HG03066 (cell line): ENCODE measurements at regions not wholly inside any gene's neighbourhood (a gene's known extent, or its start where the extent isn't known, plus 50 kb on each side); places are given as distances from the start of the nearest gene placed in this dataset.
"Not testable (repeated sequence)": the region's sequence is repeated elsewhere in the genome, so short reads cannot be mapped to it uniquely, and the experiment has no call there.

Experiments used
- ATAC-seq: cut with Tn5 transposase; IDR thresholded peaks from one replicate; pipeline ENCODE4 v1.9.1; 2021; ENCODE audit warnings: low read depth; ENCODE audit not compliant: unreplicated experiment

DNA sequence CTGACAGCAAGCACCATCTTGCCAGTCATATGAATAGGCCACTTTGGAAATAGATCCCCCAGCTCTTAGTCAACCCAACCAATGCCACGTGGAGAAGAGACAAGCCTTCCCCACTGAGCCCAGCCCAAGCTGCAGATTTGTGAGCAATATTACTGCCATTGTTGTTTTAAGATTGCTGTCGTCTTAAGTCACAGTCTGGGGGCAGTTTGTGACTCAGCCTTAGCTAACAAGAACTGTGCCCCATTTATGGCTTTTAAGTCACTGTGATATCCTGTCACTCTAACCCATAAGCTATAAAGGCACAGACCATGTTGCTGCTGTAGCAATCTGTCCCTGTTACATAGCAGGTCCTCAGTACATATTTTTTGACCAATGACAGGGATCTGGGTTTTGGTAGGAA lies 464.2 kb downstream of the MED13L start:
- ATAC-seq = no peak

DNA sequence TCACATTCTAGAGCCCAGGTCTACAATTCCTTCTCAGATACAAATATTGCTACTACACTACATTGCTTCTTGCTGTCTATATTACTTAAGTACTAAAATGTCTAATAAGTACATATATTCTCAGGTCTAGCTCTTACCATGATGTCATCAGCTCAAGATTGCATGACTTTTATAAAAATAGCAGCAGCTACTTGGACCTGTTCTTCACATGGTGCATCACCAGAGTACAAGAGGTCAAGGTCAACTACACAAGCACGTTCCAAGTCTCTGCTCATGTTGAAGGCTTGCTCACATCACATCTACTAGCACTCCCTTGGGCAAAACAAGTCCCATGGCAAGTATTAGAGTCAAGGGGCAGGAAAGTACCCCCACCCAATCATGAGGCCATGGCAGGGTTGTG lies 465.6 kb downstream of the MED13L start:
- no peak for ATAC-seq

DNA sequence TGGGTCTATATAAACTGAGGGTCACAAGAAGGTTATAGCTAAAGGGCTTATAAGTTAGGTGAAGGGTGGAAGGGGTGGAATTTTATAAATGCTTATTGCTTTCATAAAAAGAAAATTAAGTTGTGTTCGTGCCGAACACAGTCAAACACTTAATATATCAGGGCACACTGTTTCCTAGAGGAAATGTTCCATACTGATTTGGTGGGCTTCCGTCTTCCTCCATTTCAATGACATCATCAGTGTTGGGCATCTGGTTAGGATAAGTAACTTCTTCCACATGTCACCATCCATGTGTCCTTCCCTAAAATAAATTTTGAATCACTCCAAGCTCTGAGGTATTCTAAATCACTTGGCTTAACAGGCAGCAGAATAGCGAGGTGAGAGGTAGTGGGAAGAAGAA lies 466.4 kb downstream of the MED13L start:
- no peak for ATAC-seq

GRCh38 chr12:115810122-115810901 lies 467.2 kb downstream of the MED13L start:
- ATAC-seq = no peak

DNA sequence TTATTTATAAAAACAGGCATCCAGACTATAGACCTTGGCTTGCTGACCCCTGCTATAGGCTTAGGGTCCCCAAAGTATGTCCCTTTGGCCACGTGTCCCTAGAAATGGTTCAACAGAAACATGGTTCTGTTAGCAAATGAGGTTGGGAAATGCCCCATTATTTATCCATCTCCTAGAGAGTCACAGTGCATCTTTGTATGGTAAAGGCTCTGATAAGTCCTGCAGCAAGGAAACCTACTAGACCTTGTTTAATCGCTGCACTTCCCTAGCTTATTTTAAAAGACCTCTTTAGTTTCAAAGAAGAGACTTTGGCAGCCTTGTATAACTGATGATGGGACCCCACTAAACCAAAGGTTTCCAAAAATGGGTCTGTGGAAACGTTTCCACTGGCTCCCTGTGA lies 471.5 kb downstream of the MED13L start:
- ATAC-seq = no peak

GRCh38 chr12:115802767-115803166 lies 474.7 kb downstream of the MED13L start:
- ATAC-seq = no peak

GRCh38 chr12:115801871-115802270 lies 475.6 kb downstream of the MED13L start:
- no peak for ATAC-seq

GRCh38 chr12:115799610-115800009 lies 477.9 kb downstream of the MED13L start:
- ATAC-seq = no peak

DNA sequence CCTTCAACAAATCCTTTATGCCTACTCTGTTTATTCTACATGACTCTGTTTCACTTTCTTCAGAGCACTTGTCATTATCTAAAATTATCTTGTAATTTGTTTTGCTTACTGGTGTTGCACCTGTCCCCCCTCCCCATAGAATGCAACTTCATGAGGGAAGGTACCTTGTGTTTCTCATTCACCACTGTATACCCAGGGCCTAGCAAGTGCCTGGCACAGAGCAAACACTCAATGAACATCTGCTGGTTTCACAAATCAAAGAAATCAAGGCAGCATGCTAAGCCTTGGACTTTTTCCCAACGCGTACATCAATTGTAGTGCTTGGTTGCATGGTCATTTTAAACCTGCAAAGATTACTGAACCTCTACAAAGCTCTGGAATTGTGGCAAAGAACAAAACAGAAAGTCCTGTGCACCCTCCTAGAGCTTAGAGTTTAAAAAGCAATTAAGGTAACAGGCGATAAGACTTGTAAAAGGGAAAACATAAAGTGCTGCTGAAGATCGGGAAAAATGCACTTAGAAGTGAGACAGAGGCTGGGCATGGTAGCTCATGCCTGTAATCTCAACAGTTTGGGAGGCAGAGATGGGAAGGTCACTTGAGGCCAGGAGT lies 479.1 kb downstream of the MED13L start:
- no peak for ATAC-seq

- ATAC-seq = no peak
Measured at GRCh38 chr12:115794659-115795081, 482.8 kb downstream of the MED13L start.

DNA sequence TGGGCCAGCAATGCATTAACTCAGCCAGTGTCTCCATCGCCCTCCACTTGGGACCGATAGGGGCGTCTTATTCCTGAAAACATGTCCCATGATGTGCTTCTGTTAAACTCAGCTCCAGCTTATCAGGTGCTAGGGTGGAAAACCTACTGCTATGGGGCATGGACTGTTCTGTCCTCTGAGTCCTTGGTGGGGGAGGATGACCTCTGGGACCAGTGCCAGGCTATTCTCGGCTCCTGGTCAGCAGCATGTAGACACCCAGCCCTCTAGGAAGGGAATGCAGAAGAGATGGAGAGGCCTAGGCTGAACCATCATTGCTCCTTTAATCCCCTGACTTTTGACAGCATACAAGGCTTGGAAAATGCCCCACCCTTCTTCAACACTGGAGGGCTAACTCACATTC lies 486.2 kb downstream of the MED13L start:
- no peak for ATAC-seq

DNA sequence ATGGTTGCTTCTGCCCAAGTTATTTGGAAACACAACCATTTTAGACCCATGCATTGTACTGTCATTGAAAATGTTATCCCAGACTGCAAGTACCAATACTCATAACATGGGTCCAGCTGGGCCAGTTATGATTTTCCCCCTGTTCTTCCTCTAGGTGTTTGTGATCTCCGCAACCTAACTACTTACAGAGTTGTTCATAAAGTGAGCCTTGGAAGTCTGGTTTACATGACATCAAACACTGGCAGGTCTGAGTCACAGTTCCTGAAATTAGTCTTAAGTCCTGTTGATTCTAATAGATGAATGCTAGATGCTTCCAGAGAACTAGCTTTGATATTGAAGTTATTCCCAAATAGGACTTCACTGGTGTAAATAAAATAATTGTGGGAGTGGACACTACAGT lies 487.0 kb downstream of the MED13L start:
- ATAC-seq = no peak

- not testable (repeated sequence) for ATAC-seq
Measured at GRCh38 chr12:115786490-115786889, 491.0 kb downstream of the MED13L start.

- no peak for ATAC-seq
Measured at GRCh38 chr12:115785548-115785947, 491.9 kb downstream of the MED13L start.

DNA sequence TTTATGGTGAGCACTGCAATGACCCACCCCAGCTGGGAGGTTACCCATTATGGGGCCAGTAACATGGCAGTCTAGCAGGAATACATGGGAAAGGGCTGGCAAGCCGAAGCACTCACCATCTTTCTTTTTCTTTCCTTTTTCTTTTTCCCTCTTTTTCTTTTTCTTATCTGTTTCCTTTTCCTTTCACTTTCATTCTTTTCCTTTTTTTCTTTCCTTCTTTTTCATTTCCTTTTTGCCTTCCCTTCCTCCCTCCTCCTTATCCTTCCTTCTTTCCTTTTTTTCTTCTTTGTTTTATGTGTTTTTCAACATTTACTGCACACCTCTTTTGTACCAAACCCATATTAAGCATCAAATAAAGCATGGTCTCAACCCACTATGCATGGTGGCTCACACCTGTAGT lies 501.1 kb downstream of the MED13L start:
- no peak for ATAC-seq

DNA sequence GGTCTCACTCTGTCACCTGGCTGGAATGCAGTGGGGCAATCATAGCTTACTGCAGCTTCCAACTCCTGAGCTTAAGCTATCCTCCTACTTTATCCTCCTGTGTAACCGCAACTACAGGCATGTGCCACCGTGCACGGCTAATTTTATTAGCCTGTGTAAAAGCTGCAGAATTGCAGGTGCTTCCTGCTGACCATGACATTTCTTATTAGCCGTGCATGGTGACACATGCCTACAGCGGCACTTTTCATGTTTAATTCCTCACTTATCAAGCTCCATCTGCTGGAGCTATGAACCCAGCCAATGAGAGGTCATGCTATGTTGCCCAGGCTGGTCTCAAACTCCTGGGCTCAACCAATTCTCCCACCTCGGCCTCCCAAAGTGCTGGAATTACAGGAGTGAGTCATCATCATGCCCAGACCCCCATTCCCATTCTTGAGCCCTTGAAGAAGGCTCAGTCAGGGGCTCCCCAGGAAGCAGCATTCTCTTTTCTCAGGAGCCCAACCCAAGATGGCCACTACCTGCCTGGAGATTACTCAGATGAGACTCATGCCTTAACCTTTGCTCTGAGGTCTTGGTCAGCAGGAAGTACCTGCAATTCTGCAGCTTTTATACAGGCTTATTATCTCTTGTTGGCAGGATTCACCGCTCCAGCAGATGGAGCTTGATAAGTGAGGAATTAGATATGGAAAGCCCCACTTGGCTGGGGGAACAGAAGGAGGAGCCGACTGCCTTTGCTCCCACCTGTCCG lies 503.2 kb downstream of the MED13L start:
- no peak for ATAC-seq

DNA sequence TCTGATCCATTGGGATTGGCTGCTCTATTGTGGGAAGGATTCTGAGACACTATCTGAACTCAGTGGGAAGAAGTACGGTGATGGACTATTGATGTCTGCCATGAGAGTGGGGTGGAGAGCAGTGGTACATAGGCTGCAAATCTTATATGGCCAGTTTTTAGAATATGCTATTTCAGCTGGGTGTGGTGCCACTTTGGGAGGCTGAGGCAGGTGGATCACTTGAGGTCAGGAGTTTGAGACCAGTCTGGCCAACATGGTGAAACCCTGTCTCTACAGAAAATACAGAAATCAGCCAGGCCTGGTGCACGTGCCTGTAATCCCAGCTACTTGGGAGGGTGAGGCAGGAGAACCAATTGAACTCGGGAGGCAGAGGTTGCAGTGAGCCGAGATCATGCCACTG lies 505.9 kb downstream of the MED13L start:
- ATAC-seq = no peak

- no peak for ATAC-seq
Measured at GRCh38 chr12:115771065-115771464, 506.4 kb downstream of the MED13L start.

DNA sequence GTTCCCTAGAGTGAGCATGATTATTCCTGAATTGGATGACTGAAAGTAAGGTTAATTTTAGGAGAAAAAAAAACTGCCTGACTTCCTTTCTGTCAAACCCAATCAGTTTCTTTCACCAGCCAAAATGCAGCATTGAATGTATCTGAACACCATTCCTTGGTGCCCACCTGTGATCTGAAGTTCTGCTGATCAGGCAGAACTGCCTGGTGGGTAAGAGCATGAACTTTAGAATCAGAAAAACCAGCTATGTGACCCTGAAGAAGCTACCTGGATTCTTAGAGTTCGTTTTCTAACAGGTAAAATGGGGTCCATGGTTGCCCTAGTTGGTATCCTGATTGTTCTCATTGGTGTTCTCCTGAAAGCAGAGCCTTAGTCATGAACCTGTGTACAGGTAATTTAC lies 506.9 kb downstream of the MED13L start:
- no peak for ATAC-seq

- no peak for ATAC-seq
Measured at GRCh38 chr12:115767916-115768315, 509.6 kb downstream of the MED13L start.

- ATAC-seq = no peak
Measured at GRCh38 chr12:115763982-115764621, 513.4 kb downstream of the MED13L start.
